ENCODE measurements at regions not wholly inside any gene's neighbourhood (a gene's known extent, or its start where the extent isn't known, plus 50 kb on each side); places are given as distances from the start of the nearest gene placed in this dataset.
"Not testable (repeated sequence)": the region's sequence is repeated elsewhere in the genome, so short reads cannot be mapped to it uniquely, and the experiment has no call there.

GRCh38 chr2:161039071-161039470, 121.2 kb upstream of the TANK start:
- no peak for DNase-seq

- no peak for DNase-seq
Measured at GRCh38 chr2:161041356-161041755, 118.9 kb upstream of the TANK start.

GRCh38 chr2:161042990-161043625, 117.1 kb upstream of the TANK start:
- DNase-seq: no peak

- DNase-seq: no peak
Measured at GRCh38 chr2:161044095-161044865, 115.9 kb upstream of the TANK start.

GRCh38 chr2:161044921-161045320, 115.3 kb upstream of the TANK start:
- no peak for DNase-seq

- DNase-seq: no peak
Measured at GRCh38 chr2:161045726-161046125, 114.5 kb upstream of the TANK start.

- DNase-seq: no peak
Measured at GRCh38 chr2:161046876-161047275, 113.4 kb upstream of the TANK start.

- DNase-seq: no peak
Measured at GRCh38 chr2:161048317-161048716, 111.9 kb upstream of the TANK start.

- no peak for DNase-seq
Measured at GRCh38 chr2:161049559-161049958, 110.7 kb upstream of the TANK start.

GRCh38 chr2:161052214-161052613, 108.0 kb upstream of the TANK start:
- no peak for DNase-seq

GRCh38 chr2:161055289-161055688, 104.9 kb upstream of the TANK start:
- no peak for DNase-seq

GRCh38 chr2:161059388-161059787, 100.8 kb upstream of the TANK start:
- DNase-seq: no peak

- no peak for DNase-seq
Measured at GRCh38 chr2:161061786-161062185, 98.4 kb upstream of the TANK start.

GRCh38 chr2:161063157-161063945, 96.9 kb upstream of the TANK start:
- DNase-seq: peak; percentile 57

GRCh38 chr2:161063946-161064306, 96.3 kb upstream of the TANK start:
- no peak for DNase-seq

- DNase-seq: no peak
Measured at GRCh38 chr2:161067846-161068350, 92.3 kb upstream of the TANK start.

- DNase-seq: no peak
Measured at GRCh38 chr2:161068670-161069069, 91.6 kb upstream of the TANK start.

GRCh38 chr2:161070693-161071479, 89.3 kb upstream of the TANK start:
- DNase-seq: no peak

GRCh38 chr2:161072436-161072835, 87.8 kb upstream of the TANK start:
- not testable (repeated sequence) for DNase-seq

GRCh38 chr2:161075701-161076100, 84.5 kb upstream of the TANK start:
- DNase-seq: no peak

- no peak for DNase-seq
Measured at GRCh38 chr2:161076936-161077335, 83.3 kb upstream of the TANK start.

GRCh38 chr2:161077367-161078210, 82.6 kb upstream of the TANK start:
- DNase-seq: peak; percentile 45
